Activated T-cell treated with anti-CD3 and anti-CD28 coated beads, Interleukin-2, amount 50 U/mL, for 4 hours (primary cell): ENCODE measurements at regions not wholly inside any gene's neighbourhood (a gene's known extent, or its start where the extent isn't known, plus 50 kb on each side); places are given as distances from the start of the nearest gene placed in this dataset.
"Not testable (repeated sequence)": the region's sequence is repeated elsewhere in the genome, so short reads cannot be mapped to it uniquely, and the experiment has no call there.

Experiments
- ATAC-seq, 2 donors: fragments of 200-7000 bp; cut with Tn5 transposase; one replicate each; pipeline ENCODE4 v1.10.0; 2021
- DNase-seq: peaks from one replicate; pipeline ENCODE4 v3.0.0-alpha.2; 2020
- H3K27me3 Mint-ChIP-seq: one replicate; pipeline ENCODE4 v1.8.0; 2021; ENCODE audit warnings: low read depth, mixed read lengths
- H3K36me3 Mint-ChIP-seq: one replicate; pipeline ENCODE4 v1.8.0; 2022; ENCODE audit warnings: mixed read lengths; ENCODE audit not compliant: insufficient read depth
- H3K4me1 Mint-ChIP-seq: one replicate; pipeline ENCODE4 v1.8.0; 2021; ENCODE audit warnings: low read depth, mixed read lengths
- H3K4me3 Mint-ChIP-seq: one replicate; pipeline ENCODE4 v1.8.0; 2021; ENCODE audit warnings: mild to moderate bottlenecking, moderate library complexity, mixed read lengths
- H3K9me3 Mint-ChIP-seq: one replicate; pipeline ENCODE4 v1.8.0; 2021; ENCODE audit warnings: mixed read lengths

- Mint-ChIP-seq H3K36me3 (no peaks in the 10 kb centered on the region), H3K4me3 (no peak overlapping the region), H3K27me3 (no peaks in the 10 kb centered on the region), H3K4me1 (no peaks in the 10 kb centered on the region), H3K9me3 (peaks cover 15% of the 10 kb centered on the region)
- no peak for ATAC-seq
- DNase-seq, result no peak
These were observed 1297.4 kb downstream of the PCDH9 start for GRCh38 chr13:65932587-65933239.

GRCh38 chr13:65932013-65932412, 1298.1 kb downstream of the PCDH9 start:
- H3K4me3 Mint-ChIP-seq, result no peak overlapping the region
- no peaks in the 10 kb centered on the region for H3K4me1 Mint-ChIP-seq
- no peak for DNase-seq
- H3K27me3 Mint-ChIP-seq, result no peaks in the 10 kb centered on the region
- ATAC-seq, result no peak
- no peaks in the 10 kb centered on the region for H3K36me3 Mint-ChIP-seq
- peaks cover 22% of the 10 kb centered on the region for H3K9me3 Mint-ChIP-seq

- Mint-ChIP-seq H3K27me3 (no peaks in the 10 kb centered on the region), H3K4me3 (no peak overlapping the region), H3K4me1 (no peaks in the 10 kb centered on the region), H3K9me3 (peaks cover 19% of the 10 kb centered on the region), H3K36me3 (no peaks in the 10 kb centered on the region)
- ATAC-seq, result no peak
- DNase-seq, result no peak
These were observed 1300.7 kb downstream of the PCDH9 start for GRCh38 chr13:65929436-65929835.

GRCh38 chr13:65926750-65927171, 1303.4 kb downstream of the PCDH9 start:
- Mint-ChIP-seq H3K4me1 (no peaks in the 10 kb centered on the region), H3K4me3 (no peak overlapping the region), H3K36me3 (no peaks in the 10 kb centered on the region), H3K27me3 (no peaks in the 10 kb centered on the region), H3K9me3 (peaks cover 17% of the 10 kb centered on the region)
- ATAC-seq, result no peak
- DNase-seq, result no peak

- H3K4me3 Mint-ChIP-seq, H3K36me3 Mint-ChIP-seq, DNase-seq, H3K4me1 Mint-ChIP-seq, H3K27me3 Mint-ChIP-seq, ATAC-seq: not testable (repeated sequence)
- H3K9me3 Mint-ChIP-seq, result peaks cover 18% of the 10 kb centered on the region
These were observed 1307.3 kb downstream of the PCDH9 start for GRCh38 chr13:65922846-65923245.

GRCh38 chr13:65921933-65922332, 1308.2 kb downstream of the PCDH9 start:
- ATAC-seq (no peak), DNase-seq (no peak)
- H3K4me3 Mint-ChIP-seq, result no peak overlapping the region
- no peaks in the 10 kb centered on the region for H3K36me3 Mint-ChIP-seq
- H3K9me3 Mint-ChIP-seq, result peaks cover 9% of the 10 kb centered on the region
- H3K4me1 Mint-ChIP-seq, result no peaks in the 10 kb centered on the region
- no peaks in the 10 kb centered on the region for H3K27me3 Mint-ChIP-seq

- H3K36me3 Mint-ChIP-seq, result no peaks in the 10 kb centered on the region
- DNase-seq (no peak), ATAC-seq (no peak)
- no peaks in the 10 kb centered on the region for H3K27me3 Mint-ChIP-seq
- H3K4me3 Mint-ChIP-seq, result no peak overlapping the region
- peaks cover 9% of the 10 kb centered on the region for H3K9me3 Mint-ChIP-seq
- no peaks in the 10 kb centered on the region for H3K4me1 Mint-ChIP-seq
These were observed 1312.4 kb downstream of the PCDH9 start for GRCh38 chr13:65917731-65918130.

- H3K27me3 Mint-ChIP-seq, result no peaks in the 10 kb centered on the region
- H3K4me3 Mint-ChIP-seq, result no peak overlapping the region
- ATAC-seq, result no peak
- no peaks in the 10 kb centered on the region for H3K4me1 Mint-ChIP-seq
- no peak for DNase-seq
- H3K36me3 Mint-ChIP-seq, result no peaks in the 10 kb centered on the region
- peaks cover 10% of the 10 kb centered on the region for H3K9me3 Mint-ChIP-seq
These were observed 1314.9 kb downstream of the PCDH9 start for GRCh38 chr13:65915195-65915594.

GRCh38 chr13:65914716-65915115, 1315.4 kb downstream of the PCDH9 start:
- Mint-ChIP-seq H3K36me3 (no peaks in the 10 kb centered on the region), H3K9me3 (peaks cover 10% of the 10 kb centered on the region), H3K27me3 (no peaks in the 10 kb centered on the region), H3K4me3 (no peak overlapping the region), H3K4me1 (no peaks in the 10 kb centered on the region)
- DNase-seq (no peak), ATAC-seq (no peak)

- H3K4me3 Mint-ChIP-seq, result no peak overlapping the region
- no peak for DNase-seq
- no peak for ATAC-seq
- no peaks in the 10 kb centered on the region for H3K27me3 Mint-ChIP-seq
- H3K4me1 Mint-ChIP-seq, result no peaks in the 10 kb centered on the region
- no peaks in the 10 kb centered on the region for H3K36me3 Mint-ChIP-seq
- peaks cover 10% of the 10 kb centered on the region for H3K9me3 Mint-ChIP-seq
These were observed 1317.0 kb downstream of the PCDH9 start for GRCh38 chr13:65913173-65913572.

- no peaks in the 10 kb centered on the region for H3K4me1 Mint-ChIP-seq
- DNase-seq (no peak), ATAC-seq (no peak)
- H3K9me3 Mint-ChIP-seq, result peaks cover 9% of the 10 kb centered on the region
- no peaks in the 10 kb centered on the region for H3K36me3 Mint-ChIP-seq
- no peak overlapping the region for H3K4me3 Mint-ChIP-seq
- no peaks in the 10 kb centered on the region for H3K27me3 Mint-ChIP-seq
These were observed 1317.6 kb downstream of the PCDH9 start for GRCh38 chr13:65912516-65912915.

- peaks cover 14% of the 10 kb centered on the region for H3K9me3 Mint-ChIP-seq
- DNase-seq (no peak), ATAC-seq (no peak)
- no peaks in the 10 kb centered on the region for H3K4me1 Mint-ChIP-seq
- H3K4me3 Mint-ChIP-seq, result no peak overlapping the region
- no peaks in the 10 kb centered on the region for H3K36me3 Mint-ChIP-seq
- H3K27me3 Mint-ChIP-seq, result no peaks in the 10 kb centered on the region
These were observed 1318.5 kb downstream of the PCDH9 start for GRCh38 chr13:65911546-65912193.

- Mint-ChIP-seq H3K4me1 (no peaks in the 10 kb centered on the region), H3K9me3 (peaks cover 21% of the 10 kb centered on the region), H3K36me3 (no peaks in the 10 kb centered on the region), H3K27me3 (no peaks in the 10 kb centered on the region), H3K4me3 (no peak overlapping the region)
- DNase-seq (no peak), ATAC-seq (no peak)
These were observed 1320.6 kb downstream of the PCDH9 start for GRCh38 chr13:65909501-65909900.

- Mint-ChIP-seq H3K36me3 (no peaks in the 10 kb centered on the region), H3K9me3 (peaks cover 21% of the 10 kb centered on the region), H3K27me3 (no peaks in the 10 kb centered on the region), H3K4me1 (no peaks in the 10 kb centered on the region), H3K4me3 (no peak overlapping the region)
- DNase-seq, result no peak
- ATAC-seq, result no peak
These were observed 1322.2 kb downstream of the PCDH9 start for GRCh38 chr13:65907666-65908525.

GRCh38 chr13:65901723-65902122, 1328.4 kb downstream of the PCDH9 start:
- no peak for DNase-seq
- H3K27me3 Mint-ChIP-seq, result no peaks in the 10 kb centered on the region

More at GRCh38 chr13:65901723-65902122, 1328.4 kb downstream of the PCDH9 start:
- H3K9me3 Mint-ChIP-seq, result peaks cover 37% of the 10 kb centered on the region
- H3K4me1 Mint-ChIP-seq, result no peaks in the 10 kb centered on the region
- no peaks in the 10 kb centered on the region for H3K36me3 Mint-ChIP-seq
- no peak for ATAC-seq
- H3K4me3 Mint-ChIP-seq, result no peak overlapping the region
